ENCODE measurements at regions not wholly inside any gene's neighbourhood (a gene's known extent, or its start where the extent isn't known, plus 50 kb on each side); places are given as distances from the start of the nearest gene placed in this dataset.

DNA sequence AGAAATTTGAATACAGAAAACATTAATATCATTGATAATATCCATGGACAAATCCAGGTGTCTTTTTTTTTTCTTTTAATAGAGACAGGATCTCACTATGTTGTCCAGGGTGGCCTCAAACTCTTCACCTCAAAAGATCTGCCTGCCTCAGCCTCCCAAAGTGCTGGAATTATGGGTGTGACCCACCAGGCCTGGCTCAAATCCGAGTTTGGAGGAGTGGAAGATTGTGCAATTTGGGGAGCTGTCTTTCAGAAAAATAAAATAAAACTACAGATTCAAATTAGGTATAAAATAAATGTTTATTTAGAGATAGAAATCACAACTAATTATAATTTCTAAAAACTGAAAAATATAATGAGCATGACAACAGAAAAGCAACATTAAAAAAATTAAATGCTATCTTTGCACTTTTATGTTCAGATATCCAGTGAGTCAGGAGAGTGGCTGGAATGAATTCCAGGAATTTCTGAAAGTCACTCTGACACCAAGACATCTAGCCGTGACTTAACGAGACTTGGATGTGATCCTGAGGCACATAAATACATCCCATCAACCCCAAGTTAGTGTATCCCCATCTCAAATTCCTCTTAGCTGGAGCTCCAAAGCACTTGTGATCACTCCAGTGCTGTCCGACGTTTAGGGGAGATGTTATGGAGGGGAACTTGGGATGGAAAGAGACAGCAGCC lies 128.6 kb upstream of the THY1 start:
- no peak for DNase-seq (ENCODE audit: low read depth, low spot score)
- H3K4me3 ChIP-seq (ENCODE audit: low read length): no peak overlapping the region

- no peak for DNase-seq (ENCODE audit: low read depth, low spot score)
- H3K4me3 ChIP-seq (ENCODE audit: low read length): no peak overlapping the region
Measured at GRCh38 chr11:119550053-119550752, 127.2 kb upstream of the THY1 start.

GRCh38 chr11:119547511-119547910 lies 124.5 kb upstream of the THY1 start:
- no peak for DNase-seq (ENCODE audit: low read depth, low spot score)
- no peak overlapping the region for H3K4me3 ChIP-seq (ENCODE audit: low read length)

- no peak overlapping the region for H3K4me3 ChIP-seq (ENCODE audit: low read length)
- DNase-seq (ENCODE audit: low read depth, low spot score): no peak
Measured at GRCh38 chr11:119545978-119546915, 123.3 kb upstream of the THY1 start.

- DNase-seq (ENCODE audit: low read depth, low spot score): no peak
- no peak overlapping the region for H3K4me3 ChIP-seq (ENCODE audit: low read length)
Measured at GRCh38 chr11:119540370-119541125, 117.6 kb upstream of the THY1 start.

DNA sequence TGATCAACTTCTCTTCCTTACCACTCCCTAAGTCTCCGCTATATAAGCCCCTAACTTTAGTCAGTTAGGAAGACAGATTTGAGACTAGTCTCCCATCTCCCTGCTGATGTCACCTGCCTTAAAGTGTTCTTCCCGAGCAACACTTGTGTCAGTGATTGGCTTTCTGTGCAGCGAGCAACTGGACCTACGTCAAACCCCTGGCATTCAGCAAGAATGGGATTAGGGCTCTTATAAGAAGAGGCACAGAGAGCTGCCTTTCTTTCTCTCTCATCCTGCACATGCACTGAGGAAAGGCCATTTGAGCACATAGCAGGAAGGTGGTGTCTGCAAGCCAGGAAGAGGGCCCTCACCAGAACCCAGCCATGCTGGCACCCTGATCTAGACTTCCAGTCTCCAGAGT lies 116.6 kb upstream of the THY1 start:
- no peak for DNase-seq (ENCODE audit: low read depth, low spot score)
- no peak overlapping the region for H3K4me3 ChIP-seq (ENCODE audit: low read length)

DNA sequence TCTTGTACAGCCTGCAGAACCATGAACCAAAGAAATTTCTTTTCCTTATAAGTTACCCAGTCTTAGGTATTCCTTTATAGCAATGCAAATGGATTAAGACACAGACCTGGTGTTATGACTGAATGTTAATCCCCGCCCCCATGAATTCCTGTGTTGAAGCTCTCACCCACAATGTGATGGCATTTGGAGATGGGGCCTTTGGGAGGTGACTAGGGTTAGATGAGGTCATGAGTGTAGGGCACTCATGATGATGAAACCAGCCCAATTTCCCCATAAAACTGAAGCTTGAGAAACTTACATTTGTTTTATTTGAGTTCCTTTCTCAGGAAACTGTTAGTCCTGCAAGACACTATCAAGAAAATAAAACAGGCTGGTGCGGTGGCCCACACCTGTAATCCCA lies 115.8 kb upstream of the THY1 start:
- no peak overlapping the region for H3K4me3 ChIP-seq (ENCODE audit: low read length)
- no peak for DNase-seq (ENCODE audit: low read depth, low spot score)

DNA sequence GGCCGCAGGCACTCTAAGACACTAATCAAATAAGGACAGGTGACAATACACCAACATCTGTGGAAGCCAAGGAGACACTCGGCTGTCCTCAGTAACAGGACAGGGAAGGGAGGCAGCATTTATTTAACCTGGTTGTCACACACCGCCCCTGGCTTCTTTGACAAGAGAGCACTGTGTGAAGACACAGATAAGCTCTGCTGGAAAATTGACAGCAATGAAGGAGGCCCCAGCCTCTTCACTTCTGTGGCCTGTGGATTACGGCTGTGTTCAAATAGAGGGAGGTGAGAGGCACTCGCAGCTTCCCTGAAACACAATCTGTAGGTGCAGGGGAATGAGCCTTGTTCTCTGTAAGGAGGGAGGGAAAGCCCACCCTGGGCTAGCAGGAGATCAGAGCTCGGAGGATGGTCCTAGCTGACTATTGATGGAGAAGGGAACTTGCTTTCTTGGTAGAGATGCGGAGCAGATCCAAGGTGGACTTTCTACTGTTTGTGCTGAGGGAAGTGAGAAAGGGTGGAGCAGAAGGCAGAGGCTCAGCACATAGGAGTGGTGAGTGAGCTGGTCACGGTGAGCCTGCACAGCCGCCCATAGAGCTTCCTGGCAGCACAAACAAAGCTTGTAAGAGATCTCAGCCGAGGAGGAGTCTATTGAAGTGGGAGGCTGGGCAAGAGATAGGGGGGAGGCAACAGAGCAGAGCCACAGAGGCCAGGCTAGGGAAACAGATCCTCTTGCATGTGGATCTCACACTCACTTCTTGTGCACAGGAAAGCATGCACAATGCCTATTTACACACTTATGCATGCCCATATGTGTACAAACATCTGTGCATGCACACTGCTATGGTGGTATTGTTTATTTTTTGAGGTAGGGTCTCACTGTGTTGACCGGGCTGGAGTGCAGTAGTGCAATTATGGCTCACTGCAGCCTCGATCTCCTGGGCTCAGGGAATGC lies 114.6 kb upstream of the THY1 start:
- no peak overlapping the region for H3K4me3 ChIP-seq (ENCODE audit: low read length)
- DNase-seq (ENCODE audit: low read depth, low spot score): no peak

GRCh38 chr11:119536801-119537200 lies 113.8 kb upstream of the THY1 start:
- H3K4me3 ChIP-seq (ENCODE audit: low read length): no peak overlapping the region

GRCh38 chr11:119533921-119534736 lies 111.2 kb upstream of the THY1 start:
- no peak overlapping the region for H3K4me3 ChIP-seq (ENCODE audit: low read length)
- DNase-seq (ENCODE audit: low read depth, low spot score): peak; percentile 16

More at GRCh38 chr11:119536801-119537200, 113.8 kb upstream of the THY1 start:
- DNase-seq (ENCODE audit: low read depth, low spot score): no peak

DNA sequence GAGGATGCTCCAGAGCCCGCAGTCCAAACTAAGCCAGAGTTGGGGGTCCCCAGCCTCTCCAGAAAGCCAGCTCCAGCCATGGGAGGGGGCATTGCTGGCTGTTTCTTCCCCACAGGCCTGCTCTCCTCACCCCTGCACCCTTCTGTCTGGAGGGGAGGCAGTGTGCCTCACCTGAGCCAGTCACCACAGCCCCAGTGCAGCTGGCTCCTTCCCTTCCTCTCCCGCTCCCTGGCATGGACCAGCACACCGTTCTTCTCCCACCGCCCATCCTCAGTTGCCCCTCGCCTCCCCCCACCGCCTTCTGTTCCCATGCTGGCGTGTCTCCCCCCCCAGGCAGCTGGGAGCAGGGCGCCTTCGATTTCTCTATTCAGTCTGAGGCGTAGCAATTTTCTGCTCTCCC lies 110.5 kb upstream of the THY1 start:
- DNase-seq (ENCODE audit: low read depth, low spot score): no peak
- no peak overlapping the region for H3K4me3 ChIP-seq (ENCODE audit: low read length)

DNA sequence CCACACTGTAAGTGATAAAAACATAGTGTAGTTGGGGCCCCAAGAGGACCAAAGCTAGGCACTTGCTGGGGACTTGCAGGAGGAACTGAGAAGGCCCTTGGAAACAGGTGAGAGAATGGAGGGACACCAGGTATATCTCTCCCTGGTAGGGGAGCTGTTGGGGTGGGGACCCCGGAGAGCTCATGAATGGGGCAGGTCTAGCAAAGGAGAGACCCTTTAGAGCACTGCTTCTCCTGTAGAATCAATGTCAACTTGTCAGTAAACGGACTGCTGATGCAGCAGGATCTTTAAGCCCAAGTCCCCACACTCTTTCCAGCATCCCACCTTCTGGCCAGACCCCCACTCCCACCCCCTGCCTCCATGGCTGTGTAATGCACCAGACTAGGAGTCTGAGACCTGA lies 109.6 kb upstream of the THY1 start:
- no peak for DNase-seq (ENCODE audit: low read depth, low spot score)
- no peak overlapping the region for H3K4me3 ChIP-seq (ENCODE audit: low read length)

DNA sequence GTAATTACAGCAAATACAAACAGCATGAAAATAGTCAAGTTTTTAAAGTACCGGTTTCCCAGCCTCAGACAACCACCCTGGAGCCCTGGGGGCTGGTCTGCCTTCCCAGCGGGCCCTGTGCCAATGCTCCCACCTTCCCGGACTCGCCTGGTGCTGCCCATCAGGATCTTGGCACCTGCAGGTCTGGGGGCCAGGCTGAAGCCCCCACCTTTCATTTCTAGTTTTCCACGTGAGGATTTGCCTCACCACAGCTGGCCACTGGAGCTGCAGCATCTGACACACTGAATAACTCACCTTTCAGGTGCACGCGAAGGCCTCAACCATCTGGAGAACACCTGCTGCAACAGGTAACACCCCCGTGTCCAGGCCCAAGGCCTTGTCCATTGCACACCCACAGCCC lies 108.7 kb upstream of the THY1 start:
- DNase-seq (ENCODE audit: low read depth, low spot score): no peak
- no peak overlapping the region for H3K4me3 ChIP-seq (ENCODE audit: low read length)

DNA sequence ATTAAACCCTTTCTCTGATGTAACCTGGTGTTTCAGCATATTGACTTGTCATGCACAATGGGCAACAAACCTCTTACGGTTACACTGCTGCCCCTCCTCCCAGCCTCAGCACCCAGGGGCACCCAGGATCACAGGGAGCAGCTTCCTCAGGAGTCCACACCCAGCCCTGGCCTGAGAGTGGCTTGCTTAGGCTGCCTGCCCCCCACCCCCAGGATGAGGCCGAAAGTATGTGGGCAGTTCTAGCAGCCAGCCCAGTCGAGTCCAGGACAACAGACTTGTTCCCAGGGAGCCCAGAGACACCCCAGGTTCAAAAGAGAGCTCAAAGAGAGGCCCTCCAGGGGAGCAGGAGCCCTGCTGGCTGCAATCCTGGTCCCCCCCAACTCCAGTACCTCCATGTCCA lies 108.1 kb upstream of the THY1 start:
- H3K4me3 ChIP-seq (ENCODE audit: low read length): no peak overlapping the region
- no peak for DNase-seq (ENCODE audit: low read depth, low spot score)

DNA sequence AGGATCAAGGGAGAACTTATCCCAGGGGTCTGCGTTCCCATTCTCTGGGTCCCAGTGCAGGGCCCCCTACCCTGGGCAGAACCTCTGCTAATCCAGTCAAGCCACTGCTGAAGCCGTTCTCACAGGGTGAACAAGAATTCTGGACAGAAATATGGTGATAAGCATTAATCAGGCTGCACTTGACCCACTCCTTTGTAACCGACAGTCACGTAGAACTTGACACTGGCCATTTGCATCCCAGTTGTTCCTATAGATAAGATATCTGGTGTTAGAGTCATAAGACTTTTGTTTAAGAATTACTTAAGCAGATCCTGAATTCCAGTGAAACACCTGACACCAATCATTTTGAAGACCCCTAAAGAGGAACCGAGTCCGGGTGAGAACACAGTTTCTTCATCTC lies 107.5 kb upstream of the THY1 start:
- no peak for DNase-seq (ENCODE audit: low read depth, low spot score)
- H3K4me3 ChIP-seq (ENCODE audit: low read length): no peak overlapping the region

DNA sequence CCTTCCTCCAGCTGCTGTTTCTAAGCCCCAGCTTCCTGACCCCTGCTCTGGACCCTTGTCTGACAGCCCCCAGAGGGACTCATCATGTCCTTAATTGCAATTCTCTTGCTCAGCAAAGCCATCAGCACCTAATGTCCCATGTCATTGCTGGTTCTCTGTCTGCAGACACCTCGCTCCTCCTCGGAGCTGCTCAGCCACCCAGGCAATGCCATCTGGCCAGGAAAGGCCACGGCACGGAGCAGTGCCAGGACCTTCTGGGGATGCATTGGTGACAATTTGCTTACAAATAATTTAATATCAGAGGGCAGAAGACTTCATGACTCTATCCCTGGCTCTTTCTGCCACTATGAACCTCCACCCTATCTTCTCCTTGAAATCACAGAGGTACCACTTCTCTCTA lies 107.0 kb upstream of the THY1 start:
- H3K4me3 ChIP-seq (ENCODE audit: low read length): no peak overlapping the region
- DNase-seq (ENCODE audit: low read depth, low spot score): no peak

GRCh38 chr11:119529063-119529845 lies 106.3 kb upstream of the THY1 start:
- no peak overlapping the region for H3K4me3 ChIP-seq (ENCODE audit: low read length)
- no peak for DNase-seq (ENCODE audit: low read depth, low spot score)

Data from Jurkat, Clone E6-1 (cell line).